ENCODE measurements at regions not wholly inside any gene's neighbourhood (a gene's known extent, or its start where the extent isn't known, plus 50 kb on each side); places are given as distances from the start of the nearest gene placed in this dataset.

DNA sequence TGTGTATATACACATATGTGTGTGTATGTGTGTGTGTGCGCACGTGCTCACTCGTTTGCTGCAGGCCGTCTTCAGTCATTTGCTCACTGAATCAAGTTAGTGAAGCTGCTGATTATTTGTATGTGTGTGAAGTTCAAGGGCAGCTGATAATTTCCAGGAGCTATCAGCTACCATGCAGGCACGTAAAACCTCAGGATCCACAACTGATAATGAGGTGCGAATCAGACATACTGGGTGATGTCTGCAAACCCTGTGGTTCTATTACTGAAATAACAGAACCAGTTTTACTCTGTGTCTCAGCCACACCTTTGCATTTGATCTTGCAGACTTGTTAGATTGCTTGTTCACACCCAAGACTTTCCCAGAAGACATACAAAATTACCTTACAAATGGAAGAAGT is 257.6 kb downstream of the TAF11L14 start:
- Histone ChIP-seq H3K9me3 (no peaks in the 10 kb centered on the region), H3K27ac (no peak overlapping the region), H3K4me3 (no peak overlapping the region), H3K4me1 (no peaks in the 10 kb centered on the region), H3K27me3 (no peaks in the 10 kb centered on the region), H3K36me3 (no peaks in the 10 kb centered on the region)
- DNase-seq: no peak
- no peak for ATAC-seq
- WGBS, 2 donors: 34 to 38% methylated on average over 6 of the region's 6 CpGs
- no peak for FAIRE-seq
- intact Hi-C loops (cut with DNase I): no loop called here
- TF ChIP-seq, protein P1, sequence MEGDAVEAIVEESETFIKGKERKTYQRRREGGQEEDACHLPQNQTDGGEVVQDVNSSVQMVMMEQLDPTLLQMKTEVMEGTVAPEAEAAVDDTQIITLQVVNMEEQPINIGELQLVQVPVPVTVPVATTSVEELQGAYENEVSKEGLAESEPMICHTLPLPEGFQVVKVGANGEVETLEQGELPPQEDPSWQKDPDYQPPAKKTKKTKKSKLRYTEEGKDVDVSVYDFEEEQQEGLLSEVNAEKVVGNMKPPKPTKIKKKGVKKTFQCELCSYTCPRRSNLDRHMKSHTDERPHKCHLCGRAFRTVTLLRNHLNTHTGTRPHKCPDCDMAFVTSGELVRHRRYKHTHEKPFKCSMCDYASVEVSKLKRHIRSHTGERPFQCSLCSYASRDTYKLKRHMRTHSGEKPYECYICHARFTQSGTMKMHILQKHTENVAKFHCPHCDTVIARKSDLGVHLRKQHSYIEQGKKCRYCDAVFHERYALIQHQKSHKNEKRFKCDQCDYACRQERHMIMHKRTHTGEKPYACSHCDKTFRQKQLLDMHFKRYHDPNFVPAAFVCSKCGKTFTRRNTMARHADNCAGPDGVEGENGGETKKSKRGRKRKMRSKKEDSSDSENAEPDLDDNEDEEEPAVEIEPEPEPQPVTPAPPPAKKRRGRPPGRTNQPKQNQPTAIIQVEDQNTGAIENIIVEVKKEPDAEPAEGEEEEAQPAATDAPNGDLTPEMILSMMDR (IDR thresholded peaks at IDR 0.05): no peak

GRCh38 chr5:17893026-17893635 is 258.9 kb downstream of the TAF11L14 start:
- no peak for DNase-seq
- no peaks in the 10 kb centered on the region for H3K36me3 ChIP-seq
- no peak overlapping the region for H3K27ac ChIP-seq
- intact Hi-C loops (cut with DNase I): no loop called here
- no peak for FAIRE-seq
- H3K27me3 ChIP-seq: no peaks in the 10 kb centered on the region
- 68 to 83% methylated on average over 3 of the region's 3 CpGs for WGBS, 2 donors
- no peak for ATAC-seq
- no peaks in the 10 kb centered on the region for H3K9me3 ChIP-seq
- no peak overlapping the region for H3K4me3 ChIP-seq
- H3K4me1 ChIP-seq: no peaks in the 10 kb centered on the region
- TF ChIP-seq, protein P1 (IDR thresholded peaks at IDR 0.05): no peak

DNA sequence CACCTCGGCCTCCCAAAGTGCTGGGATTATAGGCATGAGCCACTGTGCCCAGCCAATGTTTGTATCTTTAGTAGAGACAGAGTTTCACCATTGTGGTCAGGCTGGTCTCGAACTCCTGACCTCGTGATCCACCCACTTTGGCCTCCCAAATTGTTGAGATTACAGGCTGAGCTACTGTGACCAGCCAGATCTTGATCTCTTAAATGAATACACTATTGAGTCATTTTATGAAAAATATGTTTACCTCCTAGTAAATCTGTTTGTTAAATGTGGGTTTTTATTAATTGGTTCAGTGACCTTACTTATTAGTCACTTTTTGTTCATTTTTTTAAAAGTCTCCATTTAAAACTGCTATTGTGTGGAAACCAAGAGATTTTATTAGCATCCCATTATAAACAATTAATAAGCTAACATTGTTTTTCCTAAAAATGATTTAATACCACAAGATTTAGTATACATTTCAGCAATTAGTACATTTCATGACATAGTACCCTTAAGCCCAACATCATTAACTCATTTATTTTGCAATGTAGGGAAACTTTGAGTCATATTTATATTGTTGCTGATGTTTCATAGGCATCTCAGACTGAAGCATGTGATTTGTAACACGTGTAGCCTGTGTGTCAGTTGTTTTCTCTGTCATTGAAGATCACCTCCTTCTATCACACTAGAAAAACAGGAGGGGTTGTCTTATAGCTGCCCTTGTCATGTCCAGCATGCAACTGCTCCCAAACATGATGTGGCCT is 261.2 kb downstream of the TAF11L14 start:
- Histone ChIP-seq H3K27ac (no peak overlapping the region), H3K27me3 (no peaks in the 10 kb centered on the region), H3K36me3 (no peaks in the 10 kb centered on the region), H3K9me3 (no peaks in the 10 kb centered on the region), H3K4me3 (no peak overlapping the region), H3K4me1 (no peaks in the 10 kb centered on the region)
- ATAC-seq (peak in 1 of 4 donors; percentile 27), DNase-seq (no peak), FAIRE-seq (no peak)
- intact Hi-C loops (cut with DNase I): no loop called here
- TF ChIP-seq, protein P1 (IDR thresholded peaks at IDR 0.05): no peak
- WGBS, 2 donors: 55 to 71% methylated on average over 4 of the region's 4 CpGs

DNA sequence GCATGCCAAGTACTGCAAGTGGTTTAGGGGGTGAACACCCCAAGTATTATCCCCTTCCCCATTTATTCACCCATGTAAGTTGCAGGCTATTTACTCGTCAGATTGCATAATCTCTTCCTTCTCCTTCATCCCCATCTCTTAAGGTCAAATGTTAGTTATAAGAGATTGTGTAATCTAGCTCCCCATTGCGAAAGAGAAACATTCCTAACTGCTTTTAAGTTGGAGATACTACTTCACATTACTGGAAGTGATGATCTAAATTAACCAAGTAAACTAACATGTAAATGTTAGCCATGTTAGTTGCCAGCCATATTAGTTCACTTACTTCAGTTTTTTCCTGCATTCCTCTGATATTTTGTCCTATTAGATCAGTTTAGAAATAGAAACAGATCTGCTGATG is 262.3 kb downstream of the TAF11L14 start:
- no peaks in the 10 kb centered on the region for H3K9me3 ChIP-seq
- DNase-seq: no peak
- no peak overlapping the region for H3K4me3 ChIP-seq
- WGBS, 2 donors: 33 to 47% methylated on average over 2 of the region's 2 CpGs
- ATAC-seq: peak in 1 of 4 donors; percentile 29
- intact Hi-C loops (cut with DNase I): no loop called here
- H3K27ac ChIP-seq: no peak overlapping the region
- H3K36me3 ChIP-seq: no peaks in the 10 kb centered on the region
- no peak for FAIRE-seq
- TF ChIP-seq, protein P1 (IDR thresholded peaks at IDR 0.05): no peak
- H3K27me3 ChIP-seq: no peaks in the 10 kb centered on the region
- H3K4me1 ChIP-seq: no peaks in the 10 kb centered on the region

DNA sequence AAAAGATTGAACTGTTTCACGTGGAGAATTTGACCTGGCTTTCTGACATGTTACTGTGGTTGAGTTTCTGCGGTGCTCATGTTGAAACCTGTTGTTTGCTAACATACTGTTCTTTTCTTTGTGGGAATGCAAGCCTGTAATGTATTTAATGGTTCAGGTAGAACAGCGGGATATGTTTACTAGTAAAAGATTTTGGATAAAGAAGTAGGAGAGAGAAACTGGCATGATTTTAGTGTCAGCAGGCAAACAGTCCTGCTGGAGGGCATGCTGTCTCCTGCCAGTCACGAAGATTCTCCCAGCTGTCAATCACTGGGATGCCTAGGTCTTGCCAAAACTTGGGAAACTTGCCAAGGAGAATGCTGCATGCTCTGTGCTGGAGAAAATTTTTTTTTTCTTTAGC is 263.5 kb downstream of the TAF11L14 start:
- no peak for FAIRE-seq
- H3K27me3 ChIP-seq: no peaks in the 10 kb centered on the region
- H3K4me1 ChIP-seq: no peaks in the 10 kb centered on the region
- 47 to 60% methylated on average over 4 of the region's 4 CpGs for WGBS, 2 donors
- no peaks in the 10 kb centered on the region for H3K36me3 ChIP-seq
- H3K27ac ChIP-seq: no peak overlapping the region
- intact Hi-C loops (cut with DNase I): no loop called here
- H3K4me3 ChIP-seq: no peak overlapping the region
- H3K9me3 ChIP-seq: no peaks in the 10 kb centered on the region
- DNase-seq: no peak
- ATAC-seq: no peak
- TF ChIP-seq, protein P1 (IDR thresholded peaks at IDR 0.05): no peak
